OCI-LY3 (cell line): ENCODE measurements at regions not wholly inside any gene's neighbourhood (a gene's known extent, or its start where the extent isn't known, plus 50 kb on each side); places are given as distances from the start of the nearest gene placed in this dataset.

ENCODE experiments used
- EZH2phosphoT487 ChIP-seq: fragments of 200-600 bp; shearing (Covaris generic); IDR thresholded peaks from 2 replicates; pipeline ENCODE4 v1.6.1; 2018; ENCODE audit warnings: antibody characterized with exemption, mixed run types, low read depth
- TF ChIP-seq, protein P1 (sequence below): fragments of 200-600, 300-600 bp; sonication (generic); IDR thresholded peaks from 2 replicates; pipeline ENCODE4 v1.5.1; 2014; ENCODE audit warnings: antibody characterized with exemption, low read length, low read depth

DNA sequence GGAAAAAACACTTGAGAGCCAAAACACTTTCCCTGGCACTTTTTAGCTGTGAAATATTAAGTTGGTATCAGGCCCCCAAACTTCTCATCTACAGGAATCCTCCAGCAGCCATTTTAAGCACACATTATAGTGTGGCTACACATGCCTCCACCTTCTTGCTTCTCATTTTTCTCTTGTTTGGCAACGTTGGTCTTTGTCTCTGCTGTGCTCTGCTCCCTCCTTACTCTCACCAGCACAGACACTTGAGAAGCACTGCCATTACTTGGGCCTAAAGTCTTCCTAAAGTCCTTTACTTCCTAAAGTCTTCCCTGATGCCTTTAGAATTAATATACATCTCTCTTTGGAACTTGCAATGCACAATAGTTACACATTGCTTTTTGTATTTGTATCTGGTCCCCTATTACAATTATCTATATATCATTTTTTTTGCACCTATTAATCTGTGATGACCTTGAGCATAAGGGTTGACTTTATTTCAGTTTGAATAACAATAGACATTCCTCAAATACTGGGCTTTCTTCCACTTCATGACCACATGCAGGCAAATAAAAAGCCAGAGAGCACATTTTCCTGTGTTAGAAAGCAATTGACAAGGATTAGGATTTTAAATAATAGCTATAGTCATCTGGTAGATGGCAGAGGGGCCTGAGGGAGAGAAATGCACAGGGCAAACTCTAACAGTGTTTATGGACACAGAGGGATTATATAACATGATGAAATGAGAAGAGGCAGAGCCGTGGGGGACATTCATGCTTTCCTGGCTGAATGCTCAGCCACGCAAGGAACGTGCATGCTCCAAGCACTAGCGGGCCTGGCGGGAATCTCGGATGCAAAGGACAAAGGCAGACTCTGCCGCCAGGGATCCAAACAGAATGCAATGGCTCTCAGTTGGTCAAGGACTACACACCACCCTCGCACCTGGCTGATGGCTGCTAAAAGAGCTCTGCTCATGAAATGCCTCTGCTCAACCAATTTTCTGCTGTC lies 99.3 kb downstream of the CDC14C start:
- TF ChIP-seq, protein P1, sequence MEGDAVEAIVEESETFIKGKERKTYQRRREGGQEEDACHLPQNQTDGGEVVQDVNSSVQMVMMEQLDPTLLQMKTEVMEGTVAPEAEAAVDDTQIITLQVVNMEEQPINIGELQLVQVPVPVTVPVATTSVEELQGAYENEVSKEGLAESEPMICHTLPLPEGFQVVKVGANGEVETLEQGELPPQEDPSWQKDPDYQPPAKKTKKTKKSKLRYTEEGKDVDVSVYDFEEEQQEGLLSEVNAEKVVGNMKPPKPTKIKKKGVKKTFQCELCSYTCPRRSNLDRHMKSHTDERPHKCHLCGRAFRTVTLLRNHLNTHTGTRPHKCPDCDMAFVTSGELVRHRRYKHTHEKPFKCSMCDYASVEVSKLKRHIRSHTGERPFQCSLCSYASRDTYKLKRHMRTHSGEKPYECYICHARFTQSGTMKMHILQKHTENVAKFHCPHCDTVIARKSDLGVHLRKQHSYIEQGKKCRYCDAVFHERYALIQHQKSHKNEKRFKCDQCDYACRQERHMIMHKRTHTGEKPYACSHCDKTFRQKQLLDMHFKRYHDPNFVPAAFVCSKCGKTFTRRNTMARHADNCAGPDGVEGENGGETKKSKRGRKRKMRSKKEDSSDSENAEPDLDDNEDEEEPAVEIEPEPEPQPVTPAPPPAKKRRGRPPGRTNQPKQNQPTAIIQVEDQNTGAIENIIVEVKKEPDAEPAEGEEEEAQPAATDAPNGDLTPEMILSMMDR: no peak
- no peak for TF ChIP-seq EZH2phosphoT487
